Neural crest cell (in vitro differentiated cells): ENCODE measurements at regions not wholly inside any gene's neighbourhood (a gene's known extent, or its start where the extent isn't known, plus 50 kb on each side); places are given as distances from the start of the nearest gene placed in this dataset.
A peak's percentile ranks its signal among the peaks of the same experiment; 100 is the strongest.

Experiments
- DNase-seq: peaks from one replicate; pipeline ENCODE4 v3.0.0; 2021; ENCODE audit warnings: low read depth, mixed read lengths, low spot score
- H3K27ac Mint-ChIP-seq: one replicate; pipeline ENCODE4 v1.8.0; 2021; ENCODE audit warnings: mild to moderate bottlenecking, mixed read lengths; ENCODE audit not compliant: unreplicated experiment
- H3K27me3 Mint-ChIP-seq: 2 replicates; pipeline ENCODE4 v1.8.0; 2021; ENCODE audit warnings: low read depth, mild to moderate bottlenecking, mixed read lengths
- H3K36me3 Mint-ChIP-seq: 2 replicates; pipeline ENCODE4 v1.8.0; 2021; ENCODE audit warnings: low read depth, mild to moderate bottlenecking, mixed read lengths
- H3K4me1 Mint-ChIP-seq: 2 replicates; pipeline ENCODE4 v1.8.0; 2021; ENCODE audit warnings: mixed read lengths
- H3K4me3 Mint-ChIP-seq: one replicate; pipeline ENCODE4 v1.8.0; 2021; ENCODE audit warnings: mild to moderate bottlenecking, mixed read lengths
- H3K9me3 Mint-ChIP-seq: 2 replicates; pipeline ENCODE4 v1.8.0; 2021; ENCODE audit warnings: mixed read lengths
- TF ChIP-seq, protein P1 (sequence below): fragments of 200-600 bp; sonication (generic); conservative IDR thresholded peaks from 2 replicates; pipeline ENCODE4 v1.5.0; 2021; ENCODE audit warnings: antibody characterized with exemption, mild to moderate bottlenecking

DNA sequence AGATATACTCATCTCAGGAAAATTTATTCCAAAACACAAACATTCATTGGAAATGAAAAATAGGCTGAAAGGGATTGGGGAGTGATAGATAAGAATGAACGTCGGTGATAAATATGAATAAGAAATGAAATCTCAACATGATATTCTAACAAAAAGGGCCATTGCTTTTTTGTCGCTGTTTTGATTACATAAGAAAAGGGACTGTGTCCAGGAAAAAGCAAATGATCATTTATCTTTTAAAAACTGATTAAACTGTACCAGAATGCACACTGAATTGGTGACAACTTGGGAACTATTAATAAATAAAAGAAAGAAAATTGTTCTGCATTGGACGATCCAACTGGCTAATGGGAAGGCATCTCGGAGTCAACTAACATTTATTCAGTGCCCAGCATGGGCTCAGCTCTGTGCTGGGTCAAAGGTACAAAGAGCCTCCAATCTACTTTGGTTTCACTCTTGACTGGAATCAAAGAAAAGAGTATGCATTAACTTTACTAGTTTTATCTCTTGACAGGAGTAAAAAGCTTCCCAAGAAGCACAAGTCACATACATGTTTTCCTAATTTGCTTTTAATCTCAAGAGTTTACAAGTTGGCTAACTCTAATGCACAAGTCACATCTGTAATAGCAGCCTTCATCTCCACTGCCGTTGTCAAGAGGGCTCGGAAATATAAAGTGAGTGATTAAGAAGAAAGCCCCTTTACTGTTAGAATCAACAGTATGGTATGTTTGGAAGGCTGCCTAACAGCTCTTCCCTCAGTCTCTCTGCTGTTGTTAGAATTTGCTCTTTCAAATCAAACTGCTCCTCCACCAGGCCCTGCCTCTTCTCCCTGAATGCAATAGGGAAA is 280.0 kb downstream of the IGSF11 start:
- Mint-ChIP-seq H3K27ac (no peak overlapping the region), H3K4me3 (no peak overlapping the region), H3K36me3 (no peaks in the 10 kb centered on the region), H3K9me3 (no peaks in the 10 kb centered on the region), H3K4me1 (no peaks in the 10 kb centered on the region), H3K27me3 (no peaks in the 10 kb centered on the region)
- TF ChIP-seq, protein P1, sequence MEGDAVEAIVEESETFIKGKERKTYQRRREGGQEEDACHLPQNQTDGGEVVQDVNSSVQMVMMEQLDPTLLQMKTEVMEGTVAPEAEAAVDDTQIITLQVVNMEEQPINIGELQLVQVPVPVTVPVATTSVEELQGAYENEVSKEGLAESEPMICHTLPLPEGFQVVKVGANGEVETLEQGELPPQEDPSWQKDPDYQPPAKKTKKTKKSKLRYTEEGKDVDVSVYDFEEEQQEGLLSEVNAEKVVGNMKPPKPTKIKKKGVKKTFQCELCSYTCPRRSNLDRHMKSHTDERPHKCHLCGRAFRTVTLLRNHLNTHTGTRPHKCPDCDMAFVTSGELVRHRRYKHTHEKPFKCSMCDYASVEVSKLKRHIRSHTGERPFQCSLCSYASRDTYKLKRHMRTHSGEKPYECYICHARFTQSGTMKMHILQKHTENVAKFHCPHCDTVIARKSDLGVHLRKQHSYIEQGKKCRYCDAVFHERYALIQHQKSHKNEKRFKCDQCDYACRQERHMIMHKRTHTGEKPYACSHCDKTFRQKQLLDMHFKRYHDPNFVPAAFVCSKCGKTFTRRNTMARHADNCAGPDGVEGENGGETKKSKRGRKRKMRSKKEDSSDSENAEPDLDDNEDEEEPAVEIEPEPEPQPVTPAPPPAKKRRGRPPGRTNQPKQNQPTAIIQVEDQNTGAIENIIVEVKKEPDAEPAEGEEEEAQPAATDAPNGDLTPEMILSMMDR: no peak
- DNase-seq: no peak

DNA sequence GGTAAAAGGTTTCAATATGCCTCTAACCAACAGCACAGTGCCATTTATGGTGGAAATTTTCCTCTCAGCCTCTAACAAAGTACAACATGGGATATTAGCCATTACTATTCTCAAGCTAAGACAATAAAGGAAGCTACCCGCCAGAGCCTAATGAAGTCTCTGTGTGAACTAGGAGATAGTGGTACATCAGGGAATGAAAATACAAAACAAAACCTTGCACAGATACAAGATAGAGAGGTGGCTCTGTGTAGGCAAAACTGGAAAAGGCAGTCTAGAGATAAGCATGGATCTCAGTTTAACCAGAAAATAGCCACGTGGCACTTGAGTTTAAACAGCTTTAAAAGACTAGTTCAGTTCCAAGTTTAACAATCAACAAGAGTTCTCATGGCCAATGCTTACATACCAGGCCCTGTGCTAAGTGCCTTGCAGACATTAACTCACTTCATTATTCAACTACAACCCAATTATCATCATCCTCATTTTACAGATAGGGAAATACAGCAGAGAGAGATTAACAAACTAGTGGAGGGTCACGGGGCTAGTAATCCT is 279.3 kb downstream of the IGSF11 start:
- TF ChIP-seq, protein P1: no peak
- Mint-ChIP-seq H3K27ac (no peak overlapping the region), H3K36me3 (no peaks in the 10 kb centered on the region), H3K27me3 (no peaks in the 10 kb centered on the region), H3K4me3 (no peak overlapping the region), H3K4me1 (no peaks in the 10 kb centered on the region), H3K9me3 (no peaks in the 10 kb centered on the region)
- no peak for DNase-seq

DNA sequence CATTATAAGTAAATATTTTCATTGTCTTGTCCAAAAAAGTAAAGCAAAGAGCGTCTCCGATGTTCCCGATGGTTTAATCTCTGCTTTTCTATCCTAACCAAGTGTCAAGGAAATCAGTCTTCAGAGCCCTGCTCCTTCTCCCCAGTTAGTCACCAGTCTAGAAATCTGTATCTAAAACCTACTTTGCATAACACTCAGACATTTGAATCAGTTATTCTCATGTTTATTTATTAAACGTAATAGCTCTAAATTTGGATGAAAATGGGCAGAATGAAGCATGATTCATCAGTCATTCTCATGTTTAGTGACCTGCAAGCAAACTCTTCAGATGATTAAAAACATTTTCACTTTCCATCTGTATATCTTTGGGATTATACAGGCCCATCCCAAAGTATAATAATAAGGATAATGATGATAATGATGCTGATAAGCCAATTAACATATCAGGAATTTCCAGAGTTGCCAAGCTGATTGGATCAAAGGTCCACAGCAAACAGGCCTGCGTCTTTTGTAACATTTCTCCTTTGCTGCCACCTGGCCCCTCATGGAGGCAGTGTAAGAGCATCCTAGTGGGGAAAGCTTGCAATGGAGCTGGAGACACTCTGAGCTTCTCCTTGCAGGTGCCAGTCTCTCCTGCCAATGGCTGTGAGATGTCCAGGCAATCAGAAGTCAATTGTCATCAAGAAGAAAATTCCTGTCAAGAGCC is 273.9 kb downstream of the IGSF11 start:
- Mint-ChIP-seq H3K27ac (no peak overlapping the region), H3K9me3 (no peaks in the 10 kb centered on the region), H3K27me3 (no peaks in the 10 kb centered on the region), H3K4me1 (peaks cover 5% of the 10 kb centered on the region), H3K4me3 (no peak overlapping the region), H3K36me3 (no peaks in the 10 kb centered on the region)
- TF ChIP-seq, protein P1: peak; percentile 21
- no peak for DNase-seq

DNA sequence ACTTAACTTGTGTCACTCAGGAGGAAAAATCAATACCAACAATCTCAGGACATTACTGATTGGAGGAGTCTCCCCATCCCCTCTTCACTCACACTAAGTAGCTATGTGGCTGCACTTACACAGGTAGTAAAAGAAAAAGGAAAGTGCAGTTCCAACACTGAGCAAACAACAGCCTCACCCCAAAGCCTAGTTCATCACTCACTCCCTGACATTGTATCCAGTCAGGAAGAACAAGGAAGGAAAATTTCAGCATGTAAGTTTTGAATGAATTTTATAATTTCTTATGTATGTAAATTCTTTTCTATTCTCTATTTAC is 273.4 kb downstream of the IGSF11 start:
- DNase-seq: no peak
- TF ChIP-seq, protein P1: peak; percentile 0
- Mint-ChIP-seq H3K4me3 (no peak overlapping the region), H3K27me3 (no peaks in the 10 kb centered on the region), H3K36me3 (no peaks in the 10 kb centered on the region), H3K4me1 (peaks cover 5% of the 10 kb centered on the region), H3K9me3 (no peaks in the 10 kb centered on the region), H3K27ac (no peak overlapping the region)

DNA sequence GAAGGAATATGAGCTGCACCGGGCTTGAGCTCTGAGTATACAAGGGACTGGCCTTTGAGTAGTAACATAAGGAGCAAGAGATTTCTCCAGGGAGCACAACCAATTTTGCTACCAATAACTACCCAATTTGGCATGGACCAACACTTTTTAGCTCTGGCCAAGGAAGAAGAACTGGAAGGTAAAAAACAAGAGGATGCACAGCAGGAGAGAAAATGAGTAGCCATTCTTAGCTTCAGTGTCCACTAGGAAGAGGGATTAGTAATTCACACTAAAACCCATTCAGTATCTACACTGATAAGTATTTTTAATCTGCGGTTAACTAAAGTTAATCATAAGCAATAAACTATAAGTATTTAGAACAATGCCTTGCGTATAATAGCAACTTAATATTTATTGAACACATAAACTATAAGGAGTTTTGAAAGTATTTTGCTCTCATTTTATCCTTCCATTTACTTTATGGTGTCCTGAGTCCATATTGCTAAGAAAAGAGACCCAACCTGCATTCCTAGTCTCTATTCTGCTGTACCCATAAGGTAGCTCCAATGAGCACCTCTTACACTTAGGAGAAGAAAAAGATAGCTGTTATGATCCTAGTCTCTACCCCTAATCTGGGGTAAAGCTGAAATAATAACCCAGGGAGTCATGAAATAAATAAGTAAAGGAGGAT is 268.9 kb downstream of the IGSF11 start:
- Mint-ChIP-seq H3K27ac (no peak overlapping the region), H3K9me3 (peaks cover 5% of the 10 kb centered on the region), H3K36me3 (no peaks in the 10 kb centered on the region), H3K4me1 (peaks cover 5% of the 10 kb centered on the region), H3K4me3 (no peak overlapping the region), H3K27me3 (no peaks in the 10 kb centered on the region)
- TF ChIP-seq, protein P1: no peak
- DNase-seq: no peak
